SK-N-MC (cell line): ENCODE measurements at regions not wholly inside any gene's neighbourhood (a gene's known extent, or its start where the extent isn't known, plus 50 kb on each side); places are given as distances from the start of the nearest gene placed in this dataset.

Experiments used
- DNase-seq: peaks from one replicate; pipeline ENCODE4 v3.0.0-alpha.2; 2011; ENCODE audit warnings: low read depth, low spot score
- H3K27ac ChIP-seq: fragments of 200-600 bp; sonication (generic); 2 replicates; pipeline ENCODE4 v1.5.1; 2016; ENCODE audit warnings: mixed run types
- H3K36me3 ChIP-seq: fragments of 200-600 bp; sonication (generic); 2 replicates; pipeline ENCODE4 v1.6.1; 2017; ENCODE audit warnings: antibody characterized with exemption, low read length, mixed read lengths; ENCODE audit not compliant: insufficient read depth
- H3K4me3 ChIP-seq: fragments of 200-600 bp; sonication (generic); 2 replicates; pipeline ENCODE4 v1.5.1; 2016
- H3K9ac ChIP-seq: fragments of 200-600 bp; sonication (generic); 2 replicates; pipeline ENCODE4 v1.8.0; 2017; ENCODE audit warnings: mixed run types, mixed read lengths; ENCODE audit not compliant: insufficient read length
- H3K9me3 ChIP-seq: fragments of 200-600 bp; sonication (generic); 2 replicates; pipeline ENCODE4 v1.6.1; 2017; ENCODE audit warnings: low read depth, mild to moderate bottlenecking, antibody characterized with exemption, low read length, moderate library complexity, mixed read lengths
- EZH2 ChIP-seq: fragments of 200-600 bp; sonication (generic); IDR thresholded peaks from one replicate; pipeline ENCODE4 v1.6.1; 2017; ENCODE audit warnings: antibody characterized with exemption
- FOXP2 ChIP-seq: optimal IDR thresholded peaks from 2 replicates; pipeline ENCODE3; 2011; ENCODE audit warnings: mild to moderate bottlenecking, moderate library complexity; ENCODE audit not compliant: insufficient read depth; ENCODE audit errors: extremely low read length, control extremely low read depth
- POLR2AphosphoS5 ChIP-seq: IDR thresholded peaks from 2 replicates; pipeline ENCODE4 v1.6.1; 2012; ENCODE audit warnings: mild to moderate bottlenecking, low read depth, low read length, borderline replicate concordance

GRCh38 chr2:163401481-163401880, 334.3 kb downstream of the FIGN start:
- no peaks in the 10 kb centered on the region for H3K9me3 ChIP-seq
- DNase-seq = no peak
- no peaks in the 10 kb centered on the region for H3K36me3 ChIP-seq
- TF ChIP-seq EZH2 (no peak), FOXP2 (no peak), POLR2AphosphoS5 (no peak)
- no peak overlapping the region for H3K9ac ChIP-seq
- H3K27ac ChIP-seq = no peak overlapping the region
- no peak overlapping the region for H3K4me3 ChIP-seq

GRCh38 chr2:163397451-163397850, 338.4 kb downstream of the FIGN start:
- no peak overlapping the region for H3K27ac ChIP-seq
- no peak overlapping the region for H3K9ac ChIP-seq
- no peaks in the 10 kb centered on the region for H3K36me3 ChIP-seq
- no peaks in the 10 kb centered on the region for H3K9me3 ChIP-seq
- TF ChIP-seq FOXP2 (no peak), EZH2 (no peak), POLR2AphosphoS5 (no peak)
- DNase-seq = no peak
- H3K4me3 ChIP-seq = no peak overlapping the region

- Histone ChIP-seq H3K27ac (no peak overlapping the region), H3K9me3 (no peaks in the 10 kb centered on the region), H3K36me3 (no peaks in the 10 kb centered on the region), H3K4me3 (no peak overlapping the region), H3K9ac (no peak overlapping the region)
- no peak for TF ChIP-seq FOXP2
- DNase-seq = no peak
Observed at GRCh38 chr2:163395602-163396001, 340.2 kb downstream of the FIGN start.

GRCh38 chr2:163389838-163390237, 346.0 kb downstream of the FIGN start:
- no peak for DNase-seq
- Histone ChIP-seq H3K4me3 (no peak overlapping the region), H3K9ac (no peak overlapping the region), H3K27ac (no peak overlapping the region), H3K36me3 (no peaks in the 10 kb centered on the region), H3K9me3 (no peaks in the 10 kb centered on the region)
- TF ChIP-seq EZH2 (no peak), FOXP2 (no peak), POLR2AphosphoS5 (no peak)

DNA sequence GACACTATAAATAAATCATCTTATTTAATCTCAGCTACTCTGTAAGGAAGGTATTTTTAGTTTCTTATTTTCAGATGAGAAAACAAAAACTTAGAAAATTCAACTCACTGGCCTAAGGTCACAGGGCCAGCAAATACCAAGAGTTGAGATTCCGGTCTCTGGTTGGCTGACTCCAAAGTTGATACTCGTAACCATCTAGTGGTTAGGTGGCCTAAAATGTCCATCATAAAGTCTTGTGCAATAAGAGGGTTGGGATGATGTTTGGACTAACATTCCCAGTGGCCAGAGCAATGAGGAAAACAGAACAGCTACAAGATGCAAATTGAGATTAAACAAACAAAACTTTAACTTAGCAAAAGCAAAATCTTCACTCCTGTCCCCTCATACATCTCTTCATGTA, 360.3 kb downstream of the FIGN start:
- no peaks in the 10 kb centered on the region for H3K9me3 ChIP-seq
- no peak overlapping the region for H3K27ac ChIP-seq
- DNase-seq = no peak
- no peak overlapping the region for H3K9ac ChIP-seq
- H3K4me3 ChIP-seq = no peak overlapping the region
- TF ChIP-seq EZH2 = no peak
- TF ChIP-seq FOXP2 = no peak
- TF ChIP-seq POLR2AphosphoS5 = no peak
- H3K36me3 ChIP-seq = no peaks in the 10 kb centered on the region

DNA sequence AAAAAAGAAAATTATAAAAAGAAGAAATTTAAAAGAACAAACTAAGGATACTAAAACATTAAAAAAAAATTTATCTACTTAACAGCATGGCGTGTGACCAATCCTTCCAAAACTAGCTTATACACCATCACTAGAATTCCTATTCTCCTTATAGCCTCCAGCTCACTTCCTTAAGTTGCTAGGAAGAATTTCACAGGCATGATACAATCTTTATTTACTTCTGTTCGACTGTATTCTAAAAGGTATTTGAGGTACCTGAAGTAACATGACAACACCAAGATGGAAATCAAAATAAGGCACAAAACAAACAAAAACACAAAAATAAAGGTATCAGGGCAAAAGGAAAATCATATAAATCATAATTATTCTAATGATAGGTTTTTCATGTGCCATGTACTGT, 360.7 kb downstream of the FIGN start:
- no peak for DNase-seq
- no peak overlapping the region for H3K9ac ChIP-seq
- no peaks in the 10 kb centered on the region for H3K36me3 ChIP-seq
- no peak overlapping the region for H3K4me3 ChIP-seq
- H3K27ac ChIP-seq = no peak overlapping the region
- no peak for TF ChIP-seq POLR2AphosphoS5
- TF ChIP-seq FOXP2 = no peak
- no peak for TF ChIP-seq EZH2
- H3K9me3 ChIP-seq = no peaks in the 10 kb centered on the region

DNA sequence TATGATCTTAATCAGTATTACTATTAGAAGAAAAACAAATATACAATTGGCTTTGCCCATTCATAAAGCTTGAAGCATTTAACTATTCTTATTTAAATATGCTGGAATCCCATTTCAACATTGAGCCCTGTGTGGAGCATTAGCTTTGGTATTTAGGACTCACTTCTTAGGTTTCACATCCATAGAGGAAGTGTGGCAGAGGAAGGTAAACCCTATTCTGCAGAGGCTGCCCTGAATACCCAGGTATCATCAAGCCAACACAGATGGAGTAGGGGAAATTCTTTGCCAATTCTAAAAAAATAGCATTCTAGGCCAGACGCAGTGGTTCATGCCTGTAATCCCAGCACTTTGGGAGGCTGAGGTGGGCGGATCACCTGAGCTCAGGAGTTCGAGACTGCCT, 361.5 kb downstream of the FIGN start:
- H3K9me3 ChIP-seq = no peaks in the 10 kb centered on the region
- H3K27ac ChIP-seq = no peak overlapping the region
- no peak overlapping the region for H3K9ac ChIP-seq
- no peak for DNase-seq
- H3K4me3 ChIP-seq = no peak overlapping the region
- TF ChIP-seq FOXP2 = no peak
- TF ChIP-seq POLR2AphosphoS5 = no peak
- no peak for TF ChIP-seq EZH2
- no peaks in the 10 kb centered on the region for H3K36me3 ChIP-seq

DNA sequence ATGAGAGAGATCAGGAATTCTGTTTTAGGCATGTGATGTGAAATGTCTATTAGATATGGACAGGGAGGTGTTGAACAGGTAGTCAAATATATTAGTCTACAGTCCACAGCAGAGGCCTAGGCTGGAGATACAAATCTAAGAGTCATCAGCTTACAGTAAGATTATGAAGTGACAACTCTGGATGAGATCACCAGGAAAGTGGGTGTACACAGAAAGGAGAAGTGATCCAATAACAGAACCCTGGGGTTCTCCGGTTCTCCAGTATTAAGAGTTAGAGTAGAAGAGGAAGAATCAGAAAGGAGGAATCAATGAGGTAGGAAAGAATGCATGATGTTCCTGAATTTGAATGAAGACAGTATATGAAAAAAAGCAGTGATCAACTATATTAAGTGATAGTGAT, 362.3 kb downstream of the FIGN start:
- H3K36me3 ChIP-seq = no peaks in the 10 kb centered on the region
- no peak for DNase-seq
- H3K4me3 ChIP-seq = no peak overlapping the region
- TF ChIP-seq EZH2 (no peak), FOXP2 (no peak), POLR2AphosphoS5 (no peak)
- no peak overlapping the region for H3K27ac ChIP-seq
- H3K9ac ChIP-seq = no peak overlapping the region
- H3K9me3 ChIP-seq = no peaks in the 10 kb centered on the region

- TF ChIP-seq EZH2 (no peak), FOXP2 (no peak), POLR2AphosphoS5 (no peak)
- no peak for DNase-seq
- no peaks in the 10 kb centered on the region for H3K9me3 ChIP-seq
- H3K36me3 ChIP-seq = no peaks in the 10 kb centered on the region
- no peak overlapping the region for H3K9ac ChIP-seq
- no peak overlapping the region for H3K4me3 ChIP-seq
- no peak overlapping the region for H3K27ac ChIP-seq
Observed at GRCh38 chr2:163370169-163370886, 365.5 kb downstream of the FIGN start.
